H1 (cell line): ENCODE measurements at regions not wholly inside any gene's neighbourhood (a gene's known extent, or its start where the extent isn't known, plus 50 kb on each side); places are given as distances from the start of the nearest gene placed in this dataset.

ENCODE experiments used
- BRCA1 ChIP-seq: IDR thresholded peaks from 2 replicates; pipeline ENCODE4 v1.6.1; 2012; ENCODE audit warnings: low read depth, low read length, improper control_type of control experiment
- EP300 ChIP-seq, 2 experiments: IDR thresholded peaks; 1 replicate in 1 of 2; 2 replicates in 1 of 2; pipeline ENCODE4 v1.6.1; 2011 to 2012; ENCODE audit warnings: low read depth in 2 of 2, low read length in 2 of 2, mild to moderate bottlenecking in 2 of 2, borderline replicate concordance in 1 of 2, inconsistent platforms in 1 of 2, moderate library complexity in 1 of 2
- RFX5 ChIP-seq: IDR thresholded peaks from 2 replicates; pipeline ENCODE4 v1.6.1; 2011; ENCODE audit warnings: low read depth, low read length, improper control_type of control experiment, borderline replicate concordance
- RXRA ChIP-seq: IDR thresholded peaks from 2 replicates; pipeline ENCODE4 v1.6.1; 2011; ENCODE audit warnings: low read depth, mild to moderate bottlenecking, low read length, moderate library complexity; ENCODE audit not compliant: insufficient read depth
- SRF ChIP-seq: IDR thresholded peaks from 2 replicates; pipeline ENCODE4 v1.6.1; 2011; ENCODE audit warnings: mild to moderate bottlenecking, low read depth, low read length, moderate library complexity
- TBP ChIP-seq: IDR thresholded peaks from 2 replicates; pipeline ENCODE4 v1.6.1; 2011; ENCODE audit warnings: low read depth, low read length, improper control_type of control experiment
- TF ChIP-seq, protein P1 (sequence below), 3 experiments: IDR thresholded peaks; 1 replicate in 2 of 3; 2 replicates in 1 of 3; pipeline versions ENCODE4 v1.5.1 to v1.6.1; 2011; ENCODE audit warnings: low read length in 3 of 3, mild to moderate bottlenecking in 3 of 3, inconsistent platforms in 2 of 3, low read depth in 1 of 3, moderate library complexity in 1 of 3; ENCODE audit not compliant: insufficient read depth in 1 of 3; ENCODE audit errors: control extremely low read depth in 1 of 3
- TF ChIP-seq, protein P2 (sequence below): IDR thresholded peaks from 2 replicates; pipeline ENCODE4 v1.6.1; 2011; ENCODE audit warnings: low read length, improper control_type of control experiment
- TF ChIP-seq, protein P3 (sequence below): IDR thresholded peaks from 2 replicates; pipeline ENCODE4 v1.6.1; 2012; ENCODE audit warnings: inconsistent platforms

DNA sequence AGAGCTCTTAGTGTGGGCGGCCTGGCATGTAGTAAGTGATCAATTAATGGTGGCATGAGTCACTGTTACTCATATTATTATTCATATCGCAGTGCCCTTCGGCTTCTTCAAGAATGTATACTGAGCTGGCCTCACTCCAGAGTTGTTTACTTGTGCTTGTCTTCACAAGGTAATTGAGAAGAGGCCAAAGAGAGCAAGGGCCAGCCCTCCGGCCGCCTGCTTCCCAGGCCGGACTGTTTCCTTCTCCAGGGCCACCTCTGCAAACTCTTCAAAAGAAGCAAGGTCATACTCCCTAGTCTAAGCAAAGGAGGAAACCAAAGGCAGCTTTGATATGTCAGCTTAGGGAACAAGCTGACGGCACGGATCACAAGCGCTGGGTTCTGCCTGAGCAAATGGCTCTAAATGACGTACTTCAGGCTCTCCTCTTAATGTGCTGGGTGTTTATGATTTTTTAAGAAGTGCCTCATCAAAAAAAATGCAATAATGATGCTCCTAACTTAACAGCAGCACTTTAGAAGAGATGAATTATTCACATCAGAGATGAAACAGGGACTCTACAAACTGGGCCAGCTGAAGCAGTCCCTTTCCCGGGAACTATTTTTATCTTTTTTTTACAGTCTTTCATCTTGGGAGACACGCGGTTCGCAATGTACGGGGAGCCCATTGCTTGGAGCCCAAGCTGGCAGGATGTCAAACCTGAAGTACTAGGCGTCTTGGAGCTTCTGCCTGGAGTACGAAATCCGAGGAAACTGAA is 65.6 kb upstream of the DLK1 start (continued):
- TF ChIP-seq, protein P1, sequence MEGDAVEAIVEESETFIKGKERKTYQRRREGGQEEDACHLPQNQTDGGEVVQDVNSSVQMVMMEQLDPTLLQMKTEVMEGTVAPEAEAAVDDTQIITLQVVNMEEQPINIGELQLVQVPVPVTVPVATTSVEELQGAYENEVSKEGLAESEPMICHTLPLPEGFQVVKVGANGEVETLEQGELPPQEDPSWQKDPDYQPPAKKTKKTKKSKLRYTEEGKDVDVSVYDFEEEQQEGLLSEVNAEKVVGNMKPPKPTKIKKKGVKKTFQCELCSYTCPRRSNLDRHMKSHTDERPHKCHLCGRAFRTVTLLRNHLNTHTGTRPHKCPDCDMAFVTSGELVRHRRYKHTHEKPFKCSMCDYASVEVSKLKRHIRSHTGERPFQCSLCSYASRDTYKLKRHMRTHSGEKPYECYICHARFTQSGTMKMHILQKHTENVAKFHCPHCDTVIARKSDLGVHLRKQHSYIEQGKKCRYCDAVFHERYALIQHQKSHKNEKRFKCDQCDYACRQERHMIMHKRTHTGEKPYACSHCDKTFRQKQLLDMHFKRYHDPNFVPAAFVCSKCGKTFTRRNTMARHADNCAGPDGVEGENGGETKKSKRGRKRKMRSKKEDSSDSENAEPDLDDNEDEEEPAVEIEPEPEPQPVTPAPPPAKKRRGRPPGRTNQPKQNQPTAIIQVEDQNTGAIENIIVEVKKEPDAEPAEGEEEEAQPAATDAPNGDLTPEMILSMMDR (IDR thresholded peaks at IDR 0.05; ENCODE audit: control extremely low read depth in 1 of 3, insufficient read depth in 1 of 3, low read depth in 1 of 3, low read length in 3 of 3): no peak
- TF ChIP-seq, protein P2, sequence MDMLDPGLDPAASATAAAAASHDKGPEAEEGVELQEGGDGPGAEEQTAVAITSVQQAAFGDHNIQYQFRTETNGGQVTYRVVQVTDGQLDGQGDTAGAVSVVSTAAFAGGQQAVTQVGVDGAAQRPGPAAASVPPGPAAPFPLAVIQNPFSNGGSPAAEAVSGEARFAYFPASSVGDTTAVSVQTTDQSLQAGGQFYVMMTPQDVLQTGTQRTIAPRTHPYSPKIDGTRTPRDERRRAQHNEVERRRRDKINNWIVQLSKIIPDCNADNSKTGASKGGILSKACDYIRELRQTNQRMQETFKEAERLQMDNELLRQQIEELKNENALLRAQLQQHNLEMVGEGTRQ: no peak
- no peak for TF ChIP-seq RFX5
- TF ChIP-seq SRF: no peak
- TF ChIP-seq TBP: no peak
- TF ChIP-seq BRCA1: no peak
- TF ChIP-seq, protein P3, sequence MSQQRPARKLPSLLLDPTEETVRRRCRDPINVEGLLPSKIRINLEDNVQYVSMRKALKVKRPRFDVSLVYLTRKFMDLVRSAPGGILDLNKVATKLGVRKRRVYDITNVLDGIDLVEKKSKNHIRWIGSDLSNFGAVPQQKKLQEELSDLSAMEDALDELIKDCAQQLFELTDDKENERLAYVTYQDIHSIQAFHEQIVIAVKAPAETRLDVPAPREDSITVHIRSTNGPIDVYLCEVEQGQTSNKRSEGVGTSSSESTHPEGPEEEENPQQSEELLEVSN: no peak
- TF ChIP-seq RXRA: no peak
- no peak for TF ChIP-seq EP300 (IDR thresholded peaks at IDR 0.05; ENCODE audit: borderline replicate concordance in 1 of 2, low read depth in 2 of 2, low read length in 2 of 2)
